ENCODE measurements at regions not wholly inside any gene's neighbourhood (a gene's known extent, or its start where the extent isn't known, plus 50 kb on each side); places are given as distances from the start of the nearest gene placed in this dataset.

DNA sequence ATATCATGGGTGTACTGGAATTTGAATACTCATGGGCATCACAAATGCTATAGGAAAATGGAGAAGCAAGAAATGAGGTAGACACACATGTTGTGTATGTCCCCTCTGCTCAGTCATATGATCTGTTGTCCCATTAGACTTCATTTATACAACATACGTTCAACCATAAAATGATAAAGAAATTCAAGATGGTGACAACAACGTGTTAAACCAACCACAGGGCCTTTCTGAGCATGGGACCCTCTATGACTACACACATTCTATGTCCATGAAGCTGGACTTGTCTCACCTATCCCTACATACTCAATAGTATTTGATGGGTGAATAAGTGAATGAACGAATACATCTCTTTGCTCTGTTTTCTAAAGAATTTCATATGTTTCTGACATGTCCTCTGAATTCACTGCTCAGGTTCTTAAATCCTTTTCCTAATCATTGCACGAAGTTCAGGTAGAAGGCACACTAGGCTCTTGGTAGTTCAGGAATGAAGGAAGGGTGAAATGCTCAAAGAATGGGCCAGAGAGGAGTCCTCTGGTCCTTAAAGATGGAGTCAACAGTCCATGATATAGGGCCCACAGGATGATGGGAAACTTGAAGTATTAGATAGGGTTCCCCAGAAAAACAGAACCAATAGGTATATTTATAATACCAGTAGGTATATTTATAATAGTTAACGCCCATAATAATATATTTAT is 105.7 kb upstream of the PPM1H start:
- Mint-ChIP-seq H3K27ac (ENCODE audit: unreplicated experiment) (no peak overlapping the region), H3K9me3 (peaks cover 3% of the 10 kb centered on the region), H3K27me3 (ENCODE audit: low read depth) (peaks cover 5% of the 10 kb centered on the region), H3K4me3 (no peak overlapping the region), H3K36me3 (ENCODE audit: low read depth) (no peaks in the 10 kb centered on the region), H3K4me1 (no peaks in the 10 kb centered on the region)
- TF ChIP-seq, protein P1, sequence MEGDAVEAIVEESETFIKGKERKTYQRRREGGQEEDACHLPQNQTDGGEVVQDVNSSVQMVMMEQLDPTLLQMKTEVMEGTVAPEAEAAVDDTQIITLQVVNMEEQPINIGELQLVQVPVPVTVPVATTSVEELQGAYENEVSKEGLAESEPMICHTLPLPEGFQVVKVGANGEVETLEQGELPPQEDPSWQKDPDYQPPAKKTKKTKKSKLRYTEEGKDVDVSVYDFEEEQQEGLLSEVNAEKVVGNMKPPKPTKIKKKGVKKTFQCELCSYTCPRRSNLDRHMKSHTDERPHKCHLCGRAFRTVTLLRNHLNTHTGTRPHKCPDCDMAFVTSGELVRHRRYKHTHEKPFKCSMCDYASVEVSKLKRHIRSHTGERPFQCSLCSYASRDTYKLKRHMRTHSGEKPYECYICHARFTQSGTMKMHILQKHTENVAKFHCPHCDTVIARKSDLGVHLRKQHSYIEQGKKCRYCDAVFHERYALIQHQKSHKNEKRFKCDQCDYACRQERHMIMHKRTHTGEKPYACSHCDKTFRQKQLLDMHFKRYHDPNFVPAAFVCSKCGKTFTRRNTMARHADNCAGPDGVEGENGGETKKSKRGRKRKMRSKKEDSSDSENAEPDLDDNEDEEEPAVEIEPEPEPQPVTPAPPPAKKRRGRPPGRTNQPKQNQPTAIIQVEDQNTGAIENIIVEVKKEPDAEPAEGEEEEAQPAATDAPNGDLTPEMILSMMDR (conservative IDR thresholded peaks at IDR 0.05), result no peak
- DNase-seq (ENCODE audit: low read depth, low spot score), result no peak

DNA sequence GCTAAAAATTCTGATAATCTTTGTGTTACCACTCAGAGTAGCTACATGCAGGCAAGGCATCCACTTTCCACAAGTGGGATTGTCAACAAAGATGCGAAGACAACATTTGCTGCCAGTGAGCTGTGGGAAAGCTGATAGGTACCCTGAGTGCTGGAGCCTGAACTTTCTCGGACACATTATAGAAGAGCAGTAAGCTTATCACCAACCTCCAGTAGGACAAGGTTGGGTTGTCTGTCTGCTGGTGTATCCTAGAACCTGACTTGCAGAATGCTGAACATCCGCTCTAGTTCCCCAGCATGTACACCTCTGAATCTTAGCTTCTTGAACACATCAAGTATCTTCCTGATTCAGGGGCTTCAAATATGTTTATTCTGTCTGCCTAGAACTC is 103.8 kb upstream of the PPM1H start:
- Mint-ChIP-seq H3K4me1 (no peaks in the 10 kb centered on the region), H3K27ac (ENCODE audit: unreplicated experiment) (no peak overlapping the region), H3K27me3 (ENCODE audit: low read depth) (peaks cover 5% of the 10 kb centered on the region), H3K36me3 (ENCODE audit: low read depth) (no peaks in the 10 kb centered on the region), H3K9me3 (peaks cover 3% of the 10 kb centered on the region), H3K4me3 (no peak overlapping the region)
- no peak for DNase-seq (ENCODE audit: low read depth, low spot score)
- TF ChIP-seq, protein P1 (conservative IDR thresholded peaks at IDR 0.05), result no peak

DNA sequence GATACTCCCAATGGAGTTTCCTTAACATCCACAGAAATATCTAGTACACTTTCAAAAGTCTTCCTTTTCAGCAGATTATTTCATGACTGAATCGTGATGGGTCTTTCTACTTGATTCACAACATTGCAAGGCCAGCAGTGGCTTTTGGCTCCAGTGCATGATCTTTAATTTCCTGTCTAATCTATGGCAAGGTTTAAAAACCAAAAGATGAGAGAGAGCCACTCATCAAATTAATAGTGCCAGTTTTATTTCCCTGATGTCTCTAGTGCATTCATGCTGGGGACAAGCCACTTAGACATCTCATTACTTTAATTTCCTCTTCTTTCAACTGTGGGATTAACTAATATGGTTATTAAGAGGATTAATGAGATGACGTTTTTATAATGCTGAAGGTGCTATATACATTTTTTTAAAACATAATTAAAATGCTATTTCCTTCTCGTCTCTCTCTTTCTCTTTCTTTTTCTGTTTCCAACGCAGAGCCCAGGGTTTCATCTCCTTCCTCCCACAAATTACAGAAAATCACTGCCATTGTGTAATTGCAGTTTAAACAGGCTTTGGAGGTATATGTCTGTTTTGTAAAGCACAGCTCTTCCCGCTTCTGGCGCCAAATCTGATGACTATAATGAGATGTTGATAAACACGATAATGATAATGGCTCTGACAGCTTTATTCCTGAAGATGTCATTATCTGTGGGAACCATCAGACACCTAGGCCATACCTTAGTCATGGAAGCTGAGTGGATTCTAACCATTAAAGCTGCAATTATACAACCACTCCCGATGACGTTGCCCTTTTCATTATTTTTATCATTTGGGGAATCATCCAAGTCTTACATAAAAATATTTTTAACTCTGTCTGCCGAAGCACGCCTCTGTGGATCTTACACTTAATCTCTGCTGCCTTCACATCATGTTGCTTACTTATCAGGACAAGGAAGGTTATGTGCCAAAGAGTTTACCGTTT is 103.1 kb upstream of the PPM1H start:
- no peak overlapping the region for H3K27ac Mint-ChIP-seq (ENCODE audit: unreplicated experiment)
- peaks cover 3% of the 10 kb centered on the region for H3K9me3 Mint-ChIP-seq
- no peaks in the 10 kb centered on the region for H3K36me3 Mint-ChIP-seq (ENCODE audit: low read depth)
- H3K4me1 Mint-ChIP-seq, result no peaks in the 10 kb centered on the region
- TF ChIP-seq, protein P1 (conservative IDR thresholded peaks at IDR 0.05), result no peak
- H3K27me3 Mint-ChIP-seq (ENCODE audit: low read depth), result peaks cover 5% of the 10 kb centered on the region
- no peak overlapping the region for H3K4me3 Mint-ChIP-seq
- DNase-seq (ENCODE audit: low read depth, low spot score), result no peak

DNA sequence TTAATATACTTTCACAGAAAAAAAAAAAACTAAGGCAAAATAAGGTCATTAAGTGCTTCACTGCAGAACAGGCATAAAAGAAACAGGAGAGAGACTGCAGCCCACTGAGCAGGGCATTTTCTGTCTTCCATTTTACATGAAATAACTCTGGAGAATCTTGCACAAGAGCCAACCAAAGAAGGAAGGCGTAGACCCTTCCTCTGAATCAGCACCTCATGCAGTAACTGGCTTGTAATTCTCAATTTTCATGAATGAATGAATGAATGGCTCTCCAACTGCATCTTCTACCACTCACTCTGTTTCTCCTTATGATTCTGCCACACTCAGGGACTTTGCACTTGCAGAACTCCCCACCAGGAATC is 102.0 kb upstream of the PPM1H start:
- Mint-ChIP-seq H3K27ac (ENCODE audit: unreplicated experiment) (no peak overlapping the region), H3K36me3 (ENCODE audit: low read depth) (no peaks in the 10 kb centered on the region), H3K9me3 (peaks cover 3% of the 10 kb centered on the region), H3K4me1 (no peaks in the 10 kb centered on the region), H3K27me3 (ENCODE audit: low read depth) (peaks cover 7% of the 10 kb centered on the region), H3K4me3 (no peak overlapping the region)
- DNase-seq (ENCODE audit: low read depth, low spot score), result no peak
- TF ChIP-seq, protein P1 (conservative IDR thresholded peaks at IDR 0.05), result no peak

GRCh38 chr12:63036216-63036973 is 101.4 kb upstream of the PPM1H start:
- no peak overlapping the region for H3K4me3 Mint-ChIP-seq

More at GRCh38 chr12:63036216-63036973, 101.4 kb upstream of the PPM1H start:
- TF ChIP-seq, protein P1 (conservative IDR thresholded peaks at IDR 0.05), result no peak
- peaks cover 8% of the 10 kb centered on the region for H3K27me3 Mint-ChIP-seq (ENCODE audit: low read depth)
- peaks cover 3% of the 10 kb centered on the region for H3K9me3 Mint-ChIP-seq
- H3K36me3 Mint-ChIP-seq (ENCODE audit: low read depth), result no peaks in the 10 kb centered on the region
- DNase-seq (ENCODE audit: low read depth, low spot score), result no peak
- H3K4me1 Mint-ChIP-seq, result no peaks in the 10 kb centered on the region
- no peak overlapping the region for H3K27ac Mint-ChIP-seq (ENCODE audit: unreplicated experiment)

Data from neural crest cell (in vitro differentiated cells).